NCI-H1092 (cell line): ENCODE measurements at regions not wholly inside any gene's neighbourhood (a gene's known extent, or its start where the extent isn't known, plus 50 kb on each side); places are given as distances from the start of the nearest gene placed in this dataset.
A peak's percentile ranks its signal among the peaks of the same experiment; 100 is the strongest.

ENCODE experiments used
- DNase-seq: peaks from one replicate; lab custom pipeline; 2025; lab: John Stamatoyannopoulos, UW

GRCh38 chr6:56715741-56716140 is 73.1 kb upstream of the DST start:
- no peak for DNase-seq

DNA sequence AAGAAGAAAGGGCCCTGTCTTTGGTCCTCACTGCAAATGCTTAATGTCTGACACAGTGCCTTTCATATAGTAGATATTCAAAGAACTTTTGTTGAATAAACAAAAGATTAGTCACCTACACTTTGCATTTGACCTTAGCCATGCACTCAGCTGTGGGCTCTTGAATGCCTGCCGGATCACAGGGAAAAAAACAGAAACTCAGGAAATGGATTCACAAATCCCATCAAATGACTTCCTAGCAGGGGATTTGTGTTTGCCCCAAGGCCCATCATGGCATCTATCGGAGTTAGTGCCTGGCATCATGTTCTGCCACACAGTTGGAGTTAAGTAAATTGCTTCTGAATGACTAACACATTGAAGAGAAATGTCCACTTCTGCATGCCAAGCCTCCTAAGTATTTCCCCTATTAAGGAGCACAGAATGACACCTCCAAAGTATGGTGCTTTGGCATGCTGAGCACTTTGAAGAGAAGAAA is 72.3 kb upstream of the DST start:
- no peak for DNase-seq

DNA sequence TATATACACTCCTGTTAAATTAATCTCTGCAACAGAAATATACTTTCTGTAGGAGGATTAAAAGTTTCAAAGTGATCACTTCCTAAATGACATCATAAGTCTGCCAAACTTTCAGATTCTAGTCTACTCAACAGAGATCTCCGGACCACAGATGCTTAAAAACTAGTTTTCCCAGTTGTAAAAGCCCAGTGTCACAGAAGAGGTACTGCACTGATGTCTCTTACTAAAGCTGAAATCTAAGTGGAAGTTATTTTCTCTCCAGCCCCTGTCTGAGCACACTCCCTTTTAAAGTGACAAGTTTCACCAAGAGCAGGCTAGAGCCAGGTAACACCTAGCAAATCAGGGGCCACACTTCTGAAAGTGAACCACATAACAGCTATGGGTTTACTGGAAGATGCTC is 71.6 kb upstream of the DST start:
- no peak for DNase-seq

- DNase-seq: no peak
Observed at GRCh38 chr6:56713254-56713672, 70.6 kb upstream of the DST start.

DNA sequence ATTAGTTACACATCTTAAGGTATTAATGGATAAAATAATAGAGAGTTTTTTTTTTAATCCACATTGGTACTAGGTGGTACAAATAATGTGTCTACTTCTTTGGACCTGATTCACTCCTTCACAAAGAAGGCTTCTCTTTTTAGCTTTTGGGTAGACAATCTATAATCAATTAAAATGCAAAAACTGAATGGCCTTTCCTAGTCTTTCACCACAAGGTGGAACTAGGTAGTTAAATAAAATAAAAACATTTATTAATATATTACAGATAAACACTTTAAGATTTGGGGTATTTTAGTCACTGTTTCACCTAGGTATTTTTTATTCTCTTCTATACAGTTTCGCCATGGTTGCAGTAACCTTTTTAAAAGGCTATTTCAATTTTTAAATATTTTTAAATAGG is 68.3 kb upstream of the DST start:
- DNase-seq: no peak

GRCh38 chr6:56709650-56710049 is 67.0 kb upstream of the DST start:
- no peak for DNase-seq

GRCh38 chr6:56708810-56709597 is 66.3 kb upstream of the DST start:
- no peak for DNase-seq

GRCh38 chr6:56706981-56707726 is 64.5 kb upstream of the DST start:
- DNase-seq: no peak

- peak; percentile 1 for DNase-seq
Observed at GRCh38 chr6:56699066-56699654, 56.5 kb upstream of the DST start.

DNA sequence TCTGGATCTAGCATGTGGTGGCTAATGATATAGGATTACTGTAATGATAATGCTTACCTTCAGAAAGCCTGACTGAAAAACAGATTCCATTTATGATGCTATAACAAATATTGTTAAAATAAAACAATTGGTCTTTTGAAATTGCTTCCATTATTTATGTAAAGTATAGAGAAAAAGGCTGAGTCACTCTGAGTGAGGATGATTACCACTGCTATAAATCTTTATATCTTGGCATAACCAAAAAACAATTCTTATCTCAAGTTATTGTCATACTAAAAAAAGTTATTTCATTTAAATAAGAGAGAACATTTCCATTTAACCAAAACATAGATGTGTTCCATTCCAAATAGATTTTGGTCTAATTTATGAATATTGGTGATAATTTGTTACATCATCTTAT is 53.0 kb upstream of the DST start:
- DNase-seq: no peak

DNA sequence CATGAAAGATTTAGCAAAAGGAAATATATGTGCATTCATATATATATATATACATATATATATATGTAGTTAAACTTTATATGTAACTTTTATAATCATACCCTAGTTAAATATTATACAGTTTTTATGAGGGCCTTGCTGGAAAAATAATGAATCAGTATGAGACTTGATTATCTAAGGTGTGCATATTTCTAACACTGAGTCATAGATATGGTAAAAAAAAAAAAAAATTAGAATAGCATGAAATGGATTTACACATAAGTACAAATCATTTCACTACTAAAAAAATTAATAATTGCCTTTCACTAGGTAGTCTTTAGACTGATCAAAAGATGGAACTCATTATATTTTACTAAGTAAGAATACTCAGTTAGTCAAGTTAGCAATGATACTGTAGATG is 51.3 kb upstream of the DST start:
- DNase-seq: no peak

DNA sequence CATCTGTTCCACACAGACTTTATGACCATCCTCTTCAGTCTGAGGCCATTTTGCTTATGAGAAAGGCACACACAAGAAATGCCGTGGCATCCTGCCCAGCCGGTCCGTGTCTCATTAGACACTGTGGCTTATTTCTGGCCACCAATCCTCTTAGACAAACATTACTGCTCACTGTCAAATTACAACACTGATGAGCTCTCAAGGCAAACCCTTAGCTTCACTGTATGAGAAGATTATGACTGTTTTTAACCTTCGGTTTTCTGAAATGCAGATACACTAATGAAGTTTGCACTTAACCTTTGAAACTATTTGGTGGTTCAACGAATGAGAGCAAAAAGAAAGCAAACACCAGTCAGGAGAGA is 50.5 kb upstream of the DST start:
- peak; percentile 64 for DNase-seq

- DNase-seq: no peak
Observed at GRCh38 chr6:56692523-56693245, 50.0 kb upstream of the DST start.
